Hepatocyte (in vitro differentiated cells): ENCODE measurements at regions not wholly inside any gene's neighbourhood (a gene's known extent, or its start where the extent isn't known, plus 50 kb on each side); places are given as distances from the start of the nearest gene placed in this dataset.
A peak's percentile ranks its signal among the peaks of the same experiment; 100 is the strongest.

Source experiments
- DNase-seq: peaks from one replicate; pipeline ENCODE4 v3.0.0-alpha.2; 2016; ENCODE audit warnings: low spot score
- H2AFZ ChIP-seq: fragments of 200-600 bp; sonication (generic); 2 replicates; pipeline ENCODE4 v1.6.0; 2016; ENCODE audit warnings: antibody characterized with exemption, mild to moderate bottlenecking
- H3K27ac ChIP-seq: fragments of 200-600 bp; sonication (generic); 2 replicates; pipeline ENCODE4 v1.5.1; 2016; ENCODE audit warnings: mild to moderate bottlenecking
- H3K27me3 ChIP-seq: fragments of 200-600 bp; sonication (generic); 2 replicates; pipeline ENCODE4 v1.6.1; 2016
- H3K36me3 ChIP-seq: fragments of 200-600 bp; sonication (generic); replicated peaks from 2 replicates; pipeline ENCODE4 v1.5.1; 2016; ENCODE audit warnings: low read depth; ENCODE audit not compliant: insufficient read depth
- H3K4me1 ChIP-seq: fragments of 200-600 bp; sonication (generic); 2 replicates; pipeline ENCODE4 v1.5.1; 2016; ENCODE audit warnings: mild to moderate bottlenecking, moderate library complexity; ENCODE audit not compliant: insufficient read depth
- H3K4me2 ChIP-seq: fragments of 200-600 bp; sonication (generic); 2 replicates; pipeline ENCODE4 v1.6.0; 2016
- H3K4me3 ChIP-seq: fragments of 200-600 bp; sonication (generic); 2 replicates; pipeline ENCODE4 v1.5.1; 2016; ENCODE audit warnings: mild to moderate bottlenecking
- H3K79me2 ChIP-seq: fragments of 200-600 bp; sonication (generic); 2 replicates; pipeline ENCODE4 v1.6.0; 2017; ENCODE audit warnings: mild to moderate bottlenecking
- H3K9me2 ChIP-seq: fragments of 200-600 bp; sonication (generic); replicated peaks from 2 replicates; pipeline ENCODE4 v1.6.0; 2017; ENCODE audit warnings: mild to moderate bottlenecking; ENCODE audit not compliant: insufficient read depth
- H3K9me3 ChIP-seq: fragments of 200-600 bp; sonication (generic); 2 replicates; pipeline ENCODE4 v1.5.1; 2016; ENCODE audit warnings: low read depth, mild to moderate bottlenecking
- H4K20me1 ChIP-seq: fragments of 200-600 bp; sonication (generic); 2 replicates; pipeline ENCODE4 v1.6.0; 2016; ENCODE audit warnings: mild to moderate bottlenecking; ENCODE audit not compliant: insufficient read depth, poor library complexity, severe bottlenecking
- EZH2 ChIP-seq: fragments of 200-600 bp; sonication (generic); IDR thresholded peaks from 2 replicates; pipeline ENCODE4 v1.6.1; 2016; ENCODE audit warnings: antibody characterized with exemption, mild to moderate bottlenecking, borderline replicate concordance
- EZH2phosphoT487 ChIP-seq: fragments of 200-600 bp; sonication (generic); IDR thresholded peaks from one replicate; pipeline ENCODE4 v1.6.1; 2018; ENCODE audit warnings: antibody characterized with exemption, mild to moderate bottlenecking, low read depth, moderate library complexity; ENCODE audit not compliant: unreplicated experiment, severe bottlenecking
- WGBS: methylation state at CpG from one replicate; pipeline ENCODE4 v1.1.6; 2016; ENCODE audit warnings: low lambda C conversion rate; ENCODE audit errors: missing lambda C conversion rate; 5-methylcytosine and 5-hydroxymethylcytosine counted together
- TF ChIP-seq, protein P1 (sequence below): fragments of 200-600 bp; sonication (generic); IDR thresholded peaks from 2 replicates; pipeline ENCODE4 v1.5.1; 2016; ENCODE audit warnings: antibody characterized with exemption, mild to moderate bottlenecking; ENCODE audit not compliant: poor library complexity

GRCh38 chr17:63358111-63358839, 87.8 kb downstream of the CYB561 start:
- H2AFZ ChIP-seq = no peak overlapping the region
- H3K9me3 ChIP-seq = no peaks in the 10 kb centered on the region
- 81% methylated on average over 6 of the region's 6 CpGs for WGBS
- no peaks in the 10 kb centered on the region for H3K79me2 ChIP-seq
- no peaks in the 10 kb centered on the region for H3K27me3 ChIP-seq
- no peaks in the 10 kb centered on the region for H3K36me3 ChIP-seq
- no peaks in the 10 kb centered on the region for H3K9me2 ChIP-seq
- no peak for DNase-seq
- H4K20me1 ChIP-seq = no peaks in the 10 kb centered on the region
- TF ChIP-seq, protein P1, sequence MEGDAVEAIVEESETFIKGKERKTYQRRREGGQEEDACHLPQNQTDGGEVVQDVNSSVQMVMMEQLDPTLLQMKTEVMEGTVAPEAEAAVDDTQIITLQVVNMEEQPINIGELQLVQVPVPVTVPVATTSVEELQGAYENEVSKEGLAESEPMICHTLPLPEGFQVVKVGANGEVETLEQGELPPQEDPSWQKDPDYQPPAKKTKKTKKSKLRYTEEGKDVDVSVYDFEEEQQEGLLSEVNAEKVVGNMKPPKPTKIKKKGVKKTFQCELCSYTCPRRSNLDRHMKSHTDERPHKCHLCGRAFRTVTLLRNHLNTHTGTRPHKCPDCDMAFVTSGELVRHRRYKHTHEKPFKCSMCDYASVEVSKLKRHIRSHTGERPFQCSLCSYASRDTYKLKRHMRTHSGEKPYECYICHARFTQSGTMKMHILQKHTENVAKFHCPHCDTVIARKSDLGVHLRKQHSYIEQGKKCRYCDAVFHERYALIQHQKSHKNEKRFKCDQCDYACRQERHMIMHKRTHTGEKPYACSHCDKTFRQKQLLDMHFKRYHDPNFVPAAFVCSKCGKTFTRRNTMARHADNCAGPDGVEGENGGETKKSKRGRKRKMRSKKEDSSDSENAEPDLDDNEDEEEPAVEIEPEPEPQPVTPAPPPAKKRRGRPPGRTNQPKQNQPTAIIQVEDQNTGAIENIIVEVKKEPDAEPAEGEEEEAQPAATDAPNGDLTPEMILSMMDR = no peak
- TF ChIP-seq EZH2phosphoT487 (no peak), EZH2 (no peak)
- no peak overlapping the region for H3K4me3 ChIP-seq
- peaks cover 25% of the 10 kb centered on the region for H3K4me1 ChIP-seq
- H3K4me2 ChIP-seq = no peak overlapping the region
- peak overlapping the region; percentile 69 for H3K27ac ChIP-seq

DNA sequence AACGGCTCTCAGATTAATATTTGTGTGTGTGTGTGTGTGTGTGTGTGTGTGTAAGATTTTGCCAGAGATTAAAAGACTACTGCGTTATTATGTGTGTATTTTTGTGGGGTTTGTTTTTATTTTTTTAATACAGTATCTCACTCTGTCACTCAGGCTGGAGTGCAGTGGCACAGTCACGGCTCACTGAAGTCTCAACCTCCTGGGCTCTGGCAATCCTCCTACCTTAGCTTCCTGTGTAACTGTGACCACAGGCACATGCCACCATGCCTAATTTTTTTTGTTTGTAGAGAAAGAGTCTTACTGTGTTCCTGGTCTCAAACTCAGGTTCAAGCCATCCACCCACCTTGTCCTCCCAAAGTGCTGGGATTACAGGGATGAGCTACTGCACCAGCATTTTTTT, 87.2 kb downstream of the CYB561 start:
- 100% methylated on average over 3 of the region's 3 CpGs for WGBS
- H3K4me2 ChIP-seq = no peak overlapping the region
- H3K36me3 ChIP-seq = no peaks in the 10 kb centered on the region
- no peaks in the 10 kb centered on the region for H3K9me2 ChIP-seq
- H2AFZ ChIP-seq = no peak overlapping the region
- no peak overlapping the region for H3K4me3 ChIP-seq
- no peak for DNase-seq
- no peaks in the 10 kb centered on the region for H3K9me3 ChIP-seq
- no peaks in the 10 kb centered on the region for H3K79me2 ChIP-seq
- no peaks in the 10 kb centered on the region for H3K27me3 ChIP-seq
- no peak overlapping the region for H3K27ac ChIP-seq
- no peaks in the 10 kb centered on the region for H4K20me1 ChIP-seq
- TF ChIP-seq, protein P1 = no peak
- TF ChIP-seq EZH2phosphoT487 = no peak
- TF ChIP-seq EZH2 = no peak
- peaks cover 25% of the 10 kb centered on the region for H3K4me1 ChIP-seq

DNA sequence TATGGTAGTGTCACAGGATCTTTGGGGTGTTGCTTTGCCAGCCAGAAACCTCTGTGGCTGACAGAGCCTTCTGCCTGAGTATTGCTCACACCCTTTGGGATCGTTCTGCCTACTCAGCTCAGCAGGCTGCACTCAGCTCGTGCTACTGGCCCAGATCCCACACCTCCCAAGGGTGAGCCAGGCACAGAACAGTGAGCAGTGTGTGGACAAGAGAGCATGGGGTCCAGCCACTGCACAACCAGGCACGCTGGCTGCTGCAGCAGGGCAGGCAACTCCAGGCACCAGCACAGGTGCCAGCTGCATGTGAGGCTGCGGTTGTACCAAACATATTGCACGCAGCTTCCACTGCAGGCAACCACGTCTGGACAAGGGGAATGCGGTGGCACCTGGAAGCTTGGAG, 84.9 kb downstream of the CYB561 start:
- no peaks in the 10 kb centered on the region for H4K20me1 ChIP-seq
- H3K9me2 ChIP-seq = no peaks in the 10 kb centered on the region
- no peak overlapping the region for H3K4me3 ChIP-seq
- H3K27ac ChIP-seq = no peak overlapping the region
- H3K79me2 ChIP-seq = no peaks in the 10 kb centered on the region
- H3K4me2 ChIP-seq = no peak overlapping the region
- H3K36me3 ChIP-seq = no peaks in the 10 kb centered on the region
- 92% methylated on average over 7 of the region's 7 CpGs for WGBS
- peaks cover 11% of the 10 kb centered on the region for H3K4me1 ChIP-seq
- TF ChIP-seq EZH2phosphoT487 (no peak), EZH2 (no peak)
- TF ChIP-seq, protein P1 = no peak
- no peaks in the 10 kb centered on the region for H3K27me3 ChIP-seq
- H2AFZ ChIP-seq = no peak overlapping the region
- DNase-seq = no peak
- H3K9me3 ChIP-seq = no peaks in the 10 kb centered on the region
